Small intestine (tissue), 7 donors: ENCODE measurements at regions not wholly inside any gene's neighbourhood (a gene's known extent, or its start where the extent isn't known, plus 50 kb on each side); places are given as distances from the start of the nearest gene placed in this dataset.

Experiments
- DNase-seq, 2 donors: peaks; one replicate each; pipeline versions ENCODE4 v3.0.0 to v3.0.0-alpha.2; 2013
- FAIRE-seq: peaks from 2 replicates; lab custom pipeline; 2012; peaks lifted over from hg19 to GRCh38; lab: Jason Lieb, UNC
- H3K27ac ChIP-seq, 3 donors: one replicate each; pipeline ENCODE4 v1.5.1; 2013; ENCODE audit warnings: low read length in 2 of 3, mild to moderate bottlenecking in 2 of 3, control low read depth in 1 of 3, inconsistent platforms in 1 of 3, low read depth in 1 of 3, moderate library complexity in 1 of 3
- H3K27me3 ChIP-seq, 3 donors: one replicate each; pipeline ENCODE4 v1.6.1; 2013; ENCODE audit warnings: low read length in 3 of 3, inconsistent platforms in 1 of 3; ENCODE audit not compliant: control insufficient read depth in 3 of 3, insufficient read depth in 3 of 3
- H3K36me3 ChIP-seq, 3 donors: one replicate each; pipeline ENCODE4 v1.6.1; 2013; ENCODE audit warnings: low read length in 3 of 3, inconsistent platforms in 1 of 3, low read depth in 1 of 3, mild to moderate bottlenecking in 1 of 3, moderate library complexity in 1 of 3; ENCODE audit not compliant: control insufficient read depth in 3 of 3, insufficient read depth in 2 of 3
- H3K4me1 ChIP-seq, 3 donors: one replicate each; pipeline ENCODE4 v1.6.1; 2013; ENCODE audit warnings: low read length in 2 of 3, inconsistent platforms in 1 of 3, low read depth in 1 of 3, mild to moderate bottlenecking in 1 of 3, moderate library complexity in 1 of 3; ENCODE audit not compliant: control insufficient read depth in 3 of 3, insufficient read depth in 2 of 3
- H3K4me3 ChIP-seq, 3 donors: one replicate each; pipeline ENCODE4 v1.5.1; 2013; ENCODE audit warnings: low read length in 3 of 3, control low read depth in 1 of 3, inconsistent platforms in 1 of 3, low read depth in 1 of 3, mild to moderate bottlenecking in 1 of 3, moderate library complexity in 1 of 3
- H3K9me3 ChIP-seq, 2 donors: one replicate each; pipeline ENCODE4 v1.6.1; 2013; ENCODE audit warnings: low read depth in 1 of 2, low read length in 1 of 2; ENCODE audit not compliant: control insufficient read depth in 2 of 2, insufficient read depth in 1 of 2
- WGBS, 3 donors: extraction: QIAGEN DNeasy Blood & Tissue Kit; methylation state at CpG; one replicate each; pipeline ENCODE4 v1.1.7; 2013; 5-methylcytosine and 5-hydroxymethylcytosine counted together
- donor health status: healthy with polysubstance abuse.
- donor health status: control.
- donor health status: control.
- donor health status: Bipolar disorder and iron deficiency.
- donor health status: healthy.

GRCh38 chr2:21404827-21405625 is 281.3 kb downstream of the TDRD15 start:
- Histone ChIP-seq H3K27ac (no peak overlapping the region), H3K9me3 (no peaks in the 10 kb centered on the region), H3K4me3 (no peak overlapping the region), H3K36me3 (no peaks in the 10 kb centered on the region), H3K27me3 (no peaks in the 10 kb centered on the region), H3K4me1 (no peaks in the 10 kb centered on the region)
- FAIRE-seq, result no peak
- 68 to 76% (median 72%) methylated on average over 7 of the region's 7 CpGs for WGBS, 3 donors
- no peak for DNase-seq

- 68 to 88% (median 86%) methylated on average over 1 of the region's 1 CpG for WGBS, 3 donors
- H3K4me3 ChIP-seq, result no peak overlapping the region
- H3K36me3 ChIP-seq, result no peaks in the 10 kb centered on the region
- no peak overlapping the region for H3K27ac ChIP-seq
- FAIRE-seq, result no peak
- no peaks in the 10 kb centered on the region for H3K9me3 ChIP-seq
- no peak for DNase-seq
- H3K4me1 ChIP-seq, result no peaks in the 10 kb centered on the region
- no peaks in the 10 kb centered on the region for H3K27me3 ChIP-seq
Measured at GRCh38 chr2:21406386-21406785, 282.6 kb downstream of the TDRD15 start.

- Histone ChIP-seq H3K4me1 (no peaks in the 10 kb centered on the region), H3K9me3 (no peaks in the 10 kb centered on the region), H3K4me3 (no peak overlapping the region), H3K36me3 (no peaks in the 10 kb centered on the region), H3K27me3 (no peaks in the 10 kb centered on the region), H3K27ac (no peak overlapping the region)
- 61 to 64% (median 63%) methylated on average over 3 of the region's 3 CpGs for WGBS, 3 donors
- no peak for FAIRE-seq
- DNase-seq, result no peak
Measured at GRCh38 chr2:21406911-21407310, 283.1 kb downstream of the TDRD15 start.

GRCh38 chr2:21407851-21408250 is 284.1 kb downstream of the TDRD15 start:
- no peak overlapping the region for H3K27ac ChIP-seq
- no peaks in the 10 kb centered on the region for H3K36me3 ChIP-seq
- H3K4me3 ChIP-seq, result no peak overlapping the region
- 76 to 80% (median 78%) methylated on average over 1 of the region's 1 CpG for WGBS, 3 donors
- DNase-seq (no peak), FAIRE-seq (no peak)
- H3K27me3 ChIP-seq, result no peaks in the 10 kb centered on the region
- H3K4me1 ChIP-seq, result no peaks in the 10 kb centered on the region
- no peaks in the 10 kb centered on the region for H3K9me3 ChIP-seq

- no peaks in the 10 kb centered on the region for H3K9me3 ChIP-seq
Measured at GRCh38 chr2:21411741-21412140, 288.0 kb downstream of the TDRD15 start.

GRCh38 chr2:21412944-21413443 is 289.2 kb downstream of the TDRD15 start:
- no peak for FAIRE-seq
- Histone ChIP-seq H3K27me3 (no peaks in the 10 kb centered on the region), H3K36me3 (no peaks in the 10 kb centered on the region), H3K9me3 (no peaks in the 10 kb centered on the region), H3K27ac (no peak overlapping the region), H3K4me1 (no peaks in the 10 kb centered on the region), H3K4me3 (no peak overlapping the region)
- no peak for DNase-seq
- WGBS, 3 donors, result 56 to 57% (median 56%) methylated on average over 4 of the region's 4 CpGs

More at GRCh38 chr2:21411741-21412140, 288.0 kb downstream of the TDRD15 start:
- H3K27me3 ChIP-seq, result no peaks in the 10 kb centered on the region
- no peaks in the 10 kb centered on the region for H3K4me1 ChIP-seq
- WGBS, 3 donors, result 65 to 71% (median 65%) methylated on average over 5 of the region's 5 CpGs
- no peak overlapping the region for H3K27ac ChIP-seq
- no peaks in the 10 kb centered on the region for H3K36me3 ChIP-seq
- no peak overlapping the region for H3K4me3 ChIP-seq
- FAIRE-seq (no peak), DNase-seq (no peak)

GRCh38 chr2:21415234-21415633 is 291.5 kb downstream of the TDRD15 start:
- no peaks in the 10 kb centered on the region for H3K36me3 ChIP-seq
- 58 to 62% (median 61%) methylated on average over 3 of the region's 3 CpGs for WGBS, 3 donors
- no peak for FAIRE-seq

GRCh38 chr2:21416226-21416625 is 292.5 kb downstream of the TDRD15 start:
- no peak for FAIRE-seq
- DNase-seq, result no peak
- Histone ChIP-seq H3K4me3 (no peak overlapping the region), H3K36me3 (no peaks in the 10 kb centered on the region), H3K27me3 (no peaks in the 10 kb centered on the region), H3K27ac (no peak overlapping the region), H3K9me3 (no peaks in the 10 kb centered on the region), H3K4me1 (no peaks in the 10 kb centered on the region)

More at GRCh38 chr2:21415234-21415633, 291.5 kb downstream of the TDRD15 start:
- no peaks in the 10 kb centered on the region for H3K4me1 ChIP-seq
- no peak overlapping the region for H3K27ac ChIP-seq
- no peaks in the 10 kb centered on the region for H3K9me3 ChIP-seq
- DNase-seq, result no peak
- H3K4me3 ChIP-seq, result no peak overlapping the region
- H3K27me3 ChIP-seq, result no peaks in the 10 kb centered on the region
